K562 (cell line): ENCODE measurements at regions not wholly inside any gene's neighbourhood (a gene's known extent, or its start where the extent isn't known, plus 50 kb on each side); places are given as distances from the start of the nearest gene placed in this dataset.
A peak's percentile ranks its signal among the peaks of the same experiment; 100 is the strongest.

Experiments
- CTBP1 ChIP-seq: fragments of 450-650 bp; IDR thresholded peaks from 2 replicates; pipeline ENCODE4 v1.6.1; 2016; ENCODE audit warnings: borderline replicate concordance
- DPF2 ChIP-seq: fragments of 450-650 bp; IDR thresholded peaks from 2 replicates; pipeline ENCODE4 v1.6.1; 2016
- HDAC2 ChIP-seq: fragments of 450-650 bp; IDR thresholded peaks from 2 replicates; pipeline ENCODE4 v1.6.1; 2016; ENCODE audit warnings: mild to moderate bottlenecking
- HNRNPL ChIP-seq: fragments of 200-400 bp; formaldehyde crosslinking; IDR thresholded peaks from 2 replicates; pipeline ENCODE4 v1.6.1; 2017; ENCODE audit warnings: low read depth, mild to moderate bottlenecking, low read length
- HOXB6 ChIP-seq: fragments of 250-450 bp; sonication (Bioruptor Pico); IDR thresholded peaks from 2 replicates; pipeline ENCODE4 v1.5.1; 2022; ENCODE audit warnings: mild to moderate bottlenecking, borderline replicate concordance
- SMAD4 ChIP-seq: fragments of 250-450 bp; sonication (Bioruptor Pico); conservative IDR thresholded peaks from 2 replicates; pipeline ENCODE4 v1.8.0; 2021; ENCODE audit warnings: inconsistent platforms, mild to moderate bottlenecking, moderate library complexity
- SMC3 ChIP-seq: conservative IDR thresholded peaks from 2 replicates; pipeline ENCODE4 v1.6.1; 2011; ENCODE audit warnings: low read depth, low read length, improper control_type of control experiment; ENCODE audit not compliant: insufficient read depth
- ZNF239 ChIP-seq: fragments of 250-450 bp; sonication (Bioruptor Pico); IDR thresholded peaks from 2 replicates; pipeline ENCODE4 v1.4.0; 2020; ENCODE audit warnings: mild to moderate bottlenecking
- ZNF76 ChIP-seq: fragments of 250-450 bp; sonication (Bioruptor Pico); IDR thresholded peaks from 2 replicates; pipeline ENCODE4 v1.4.0; 2020; ENCODE audit warnings: mild to moderate bottlenecking, moderate library complexity, borderline replicate concordance
- TF ChIP-seq, protein P1 (sequence below): fragments of 450-650 bp; IDR thresholded peaks from 2 replicates; pipeline ENCODE4 v1.6.1; 2016; ENCODE audit warnings: mild to moderate bottlenecking
- TF ChIP-seq, protein P2 (sequence below): sonication (generic); formaldehyde crosslinking; IDR thresholded peaks from 2 replicates; pipeline ENCODE4 v1.8.0; 2022; ENCODE audit warnings: mild to moderate bottlenecking, missing genetic modification reagents, borderline replicate concordance
- TF ChIP-seq, protein P3 (sequence below): fragments of 250-450 bp; sonication (Bioruptor Pico); IDR thresholded peaks from 2 replicates; pipeline ENCODE4 v1.8.0; 2021; ENCODE audit warnings: moderate library complexity, mild to moderate bottlenecking, inconsistent platforms
- TF ChIP-seq, protein P4 (sequence below): fragments of 250-450 bp; sonication (Bioruptor Pico); IDR thresholded peaks from 2 replicates; pipeline ENCODE4 v1.8.0; 2022; ENCODE audit warnings: inconsistent platforms, mild to moderate bottlenecking, moderate library complexity, borderline replicate concordance
- TF ChIP-seq, protein P5 (sequence below): sonication (generic); formaldehyde crosslinking; IDR thresholded peaks from 2 replicates; pipeline ENCODE4 v1.8.0; 2022; ENCODE audit warnings: mild to moderate bottlenecking, missing genetic modification reagents

- TF ChIP-seq, protein P1, sequence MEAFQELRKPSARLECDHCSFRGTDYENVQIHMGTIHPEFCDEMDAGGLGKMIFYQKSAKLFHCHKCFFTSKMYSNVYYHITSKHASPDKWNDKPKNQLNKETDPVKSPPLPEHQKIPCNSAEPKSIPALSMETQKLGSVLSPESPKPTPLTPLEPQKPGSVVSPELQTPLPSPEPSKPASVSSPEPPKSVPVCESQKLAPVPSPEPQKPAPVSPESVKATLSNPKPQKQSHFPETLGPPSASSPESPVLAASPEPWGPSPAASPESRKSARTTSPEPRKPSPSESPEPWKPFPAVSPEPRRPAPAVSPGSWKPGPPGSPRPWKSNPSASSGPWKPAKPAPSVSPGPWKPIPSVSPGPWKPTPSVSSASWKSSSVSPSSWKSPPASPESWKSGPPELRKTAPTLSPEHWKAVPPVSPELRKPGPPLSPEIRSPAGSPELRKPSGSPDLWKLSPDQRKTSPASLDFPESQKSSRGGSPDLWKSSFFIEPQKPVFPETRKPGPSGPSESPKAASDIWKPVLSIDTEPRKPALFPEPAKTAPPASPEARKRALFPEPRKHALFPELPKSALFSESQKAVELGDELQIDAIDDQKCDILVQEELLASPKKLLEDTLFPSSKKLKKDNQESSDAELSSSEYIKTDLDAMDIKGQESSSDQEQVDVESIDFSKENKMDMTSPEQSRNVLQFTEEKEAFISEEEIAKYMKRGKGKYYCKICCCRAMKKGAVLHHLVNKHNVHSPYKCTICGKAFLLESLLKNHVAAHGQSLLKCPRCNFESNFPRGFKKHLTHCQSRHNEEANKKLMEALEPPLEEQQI = peak; percentile 41; the same call in 1 of the 2 replicates
- no peak for TF ChIP-seq CTBP1
- TF ChIP-seq SMC3 = no peak
- no peak for TF ChIP-seq HOXB6 (CRISPR knock-in tag)
- TF ChIP-seq, protein P2, sequence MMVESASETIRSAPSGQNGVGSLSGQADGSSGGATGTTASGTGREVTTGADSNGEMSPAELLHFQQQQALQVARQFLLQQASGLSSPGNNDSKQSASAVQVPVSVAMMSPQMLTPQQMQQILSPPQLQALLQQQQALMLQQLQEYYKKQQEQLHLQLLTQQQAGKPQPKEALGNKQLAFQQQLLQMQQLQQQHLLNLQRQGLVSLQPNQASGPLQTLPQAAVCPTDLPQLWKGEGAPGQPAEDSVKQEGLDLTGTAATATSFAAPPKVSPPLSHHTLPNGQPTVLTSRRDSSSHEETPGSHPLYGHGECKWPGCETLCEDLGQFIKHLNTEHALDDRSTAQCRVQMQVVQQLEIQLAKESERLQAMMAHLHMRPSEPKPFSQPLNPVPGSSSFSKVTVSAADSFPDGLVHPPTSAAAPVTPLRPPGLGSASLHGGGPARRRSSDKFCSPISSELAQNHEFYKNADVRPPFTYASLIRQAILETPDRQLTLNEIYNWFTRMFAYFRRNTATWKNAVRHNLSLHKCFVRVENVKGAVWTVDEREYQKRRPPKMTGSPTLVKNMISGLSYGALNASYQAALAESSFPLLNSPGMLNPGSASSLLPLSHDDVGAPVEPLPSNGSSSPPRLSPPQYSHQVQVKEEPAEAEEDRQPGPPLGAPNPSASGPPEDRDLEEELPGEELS (CRISPR knock-in tag) = peak; percentile 90
- no peak for TF ChIP-seq ZNF239 (CRISPR knock-in tag)
- no peak for TF ChIP-seq ZNF76 (CRISPR knock-in tag)
- TF ChIP-seq, protein P3, sequence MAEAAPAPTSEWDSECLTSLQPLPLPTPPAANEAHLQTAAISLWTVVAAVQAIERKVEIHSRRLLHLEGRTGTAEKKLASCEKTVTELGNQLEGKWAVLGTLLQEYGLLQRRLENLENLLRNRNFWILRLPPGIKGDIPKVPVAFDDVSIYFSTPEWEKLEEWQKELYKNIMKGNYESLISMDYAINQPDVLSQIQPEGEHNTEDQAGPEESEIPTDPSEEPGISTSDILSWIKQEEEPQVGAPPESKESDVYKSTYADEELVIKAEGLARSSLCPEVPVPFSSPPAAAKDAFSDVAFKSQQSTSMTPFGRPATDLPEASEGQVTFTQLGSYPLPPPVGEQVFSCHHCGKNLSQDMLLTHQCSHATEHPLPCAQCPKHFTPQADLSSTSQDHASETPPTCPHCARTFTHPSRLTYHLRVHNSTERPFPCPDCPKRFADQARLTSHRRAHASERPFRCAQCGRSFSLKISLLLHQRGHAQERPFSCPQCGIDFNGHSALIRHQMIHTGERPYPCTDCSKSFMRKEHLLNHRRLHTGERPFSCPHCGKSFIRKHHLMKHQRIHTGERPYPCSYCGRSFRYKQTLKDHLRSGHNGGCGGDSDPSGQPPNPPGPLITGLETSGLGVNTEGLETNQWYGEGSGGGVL (CRISPR knock-in tag) = no peak
- TF ChIP-seq HNRNPL = no peak
- TF ChIP-seq SMAD4 (CRISPR knock-in tag) = no peak
- no peak for TF ChIP-seq HDAC2
- TF ChIP-seq, protein P4, sequence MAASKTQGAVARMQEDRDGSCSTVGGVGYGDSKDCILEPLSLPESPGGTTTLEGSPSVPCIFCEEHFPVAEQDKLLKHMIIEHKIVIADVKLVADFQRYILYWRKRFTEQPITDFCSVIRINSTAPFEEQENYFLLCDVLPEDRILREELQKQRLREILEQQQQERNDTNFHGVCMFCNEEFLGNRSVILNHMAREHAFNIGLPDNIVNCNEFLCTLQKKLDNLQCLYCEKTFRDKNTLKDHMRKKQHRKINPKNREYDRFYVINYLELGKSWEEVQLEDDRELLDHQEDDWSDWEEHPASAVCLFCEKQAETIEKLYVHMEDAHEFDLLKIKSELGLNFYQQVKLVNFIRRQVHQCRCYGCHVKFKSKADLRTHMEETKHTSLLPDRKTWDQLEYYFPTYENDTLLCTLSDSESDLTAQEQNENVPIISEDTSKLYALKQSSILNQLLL (CRISPR knock-in tag) = no peak
- TF ChIP-seq, protein P5, sequence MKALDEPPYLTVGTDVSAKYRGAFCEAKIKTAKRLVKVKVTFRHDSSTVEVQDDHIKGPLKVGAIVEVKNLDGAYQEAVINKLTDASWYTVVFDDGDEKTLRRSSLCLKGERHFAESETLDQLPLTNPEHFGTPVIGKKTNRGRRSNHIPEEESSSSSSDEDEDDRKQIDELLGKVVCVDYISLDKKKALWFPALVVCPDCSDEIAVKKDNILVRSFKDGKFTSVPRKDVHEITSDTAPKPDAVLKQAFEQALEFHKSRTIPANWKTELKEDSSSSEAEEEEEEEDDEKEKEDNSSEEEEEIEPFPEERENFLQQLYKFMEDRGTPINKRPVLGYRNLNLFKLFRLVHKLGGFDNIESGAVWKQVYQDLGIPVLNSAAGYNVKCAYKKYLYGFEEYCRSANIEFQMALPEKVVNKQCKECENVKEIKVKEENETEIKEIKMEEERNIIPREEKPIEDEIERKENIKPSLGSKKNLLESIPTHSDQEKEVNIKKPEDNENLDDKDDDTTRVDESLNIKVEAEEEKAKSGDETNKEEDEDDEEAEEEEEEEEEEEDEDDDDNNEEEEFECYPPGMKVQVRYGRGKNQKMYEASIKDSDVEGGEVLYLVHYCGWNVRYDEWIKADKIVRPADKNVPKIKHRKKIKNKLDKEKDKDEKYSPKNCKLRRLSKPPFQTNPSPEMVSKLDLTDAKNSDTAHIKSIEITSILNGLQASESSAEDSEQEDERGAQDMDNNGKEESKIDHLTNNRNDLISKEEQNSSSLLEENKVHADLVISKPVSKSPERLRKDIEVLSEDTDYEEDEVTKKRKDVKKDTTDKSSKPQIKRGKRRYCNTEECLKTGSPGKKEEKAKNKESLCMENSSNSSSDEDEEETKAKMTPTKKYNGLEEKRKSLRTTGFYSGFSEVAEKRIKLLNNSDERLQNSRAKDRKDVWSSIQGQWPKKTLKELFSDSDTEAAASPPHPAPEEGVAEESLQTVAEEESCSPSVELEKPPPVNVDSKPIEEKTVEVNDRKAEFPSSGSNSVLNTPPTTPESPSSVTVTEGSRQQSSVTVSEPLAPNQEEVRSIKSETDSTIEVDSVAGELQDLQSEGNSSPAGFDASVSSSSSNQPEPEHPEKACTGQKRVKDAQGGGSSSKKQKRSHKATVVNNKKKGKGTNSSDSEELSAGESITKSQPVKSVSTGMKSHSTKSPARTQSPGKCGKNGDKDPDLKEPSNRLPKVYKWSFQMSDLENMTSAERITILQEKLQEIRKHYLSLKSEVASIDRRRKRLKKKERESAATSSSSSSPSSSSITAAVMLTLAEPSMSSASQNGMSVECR (CRISPR knock-in tag) = no peak
- TF ChIP-seq DPF2 = peak; percentile 76
Observed at GRCh38 chr7:92904244-92905131, 68.1 kb upstream of the CDK6 start (continued).
